Adrenal gland (tissue), 9 donors: ENCODE measurements at regions not wholly inside any gene's neighbourhood (a gene's known extent, or its start where the extent isn't known, plus 50 kb on each side); places are given as distances from the start of the nearest gene placed in this dataset.

Experiments
- DNase-seq, 7 donors: peaks; one replicate each; pipeline ENCODE4 v3.0.0-alpha.2; 2019 to 2020
- H3K27ac ChIP-seq, 5 donors: fragments of 200-600 bp; sonication (generic) in 4 of 5; 1 replicate in 3 of 5; 2 replicates in 2 of 5; pipeline versions ENCODE4 v1.5.1 to v1.8.0; 2016 to 2020; ENCODE audit warnings: mild to moderate bottlenecking in 1 of 5
- H3K27me3 ChIP-seq: fragments of 200-600 bp; 2 replicates; pipeline ENCODE4 v1.8.0; 2021
- H3K36me3 ChIP-seq, 2 donors: fragments of 200-600 bp; replicated peaks in 1 of 2; 1 replicate in 1 of 2; 2 replicates in 1 of 2; pipeline versions ENCODE4 v1.5.1 to v1.8.0; 2018 to 2022
- H3K4me1 ChIP-seq, 2 donors: fragments of 200-600 bp; replicated peaks in 1 of 2; 1 replicate in 1 of 2; 2 replicates in 1 of 2; pipeline versions ENCODE4 v1.5.1 to v1.8.0; 2018 to 2021
- H3K4me3 ChIP-seq, 4 donors: fragments of 200-600 bp; sonication (generic) in 3 of 4; one replicate each; pipeline ENCODE4 v1.5.1; 2016 to 2018
- H3K9me3 ChIP-seq, 3 donors: fragments of 200-600 bp; sonication (generic) in 1 of 3; replicated peaks in 1 of 3; 1 replicate in 2 of 3; 2 replicates in 1 of 3; pipeline versions ENCODE4 v1.5.1 to v1.8.0; 2016 to 2021
- POLR2A ChIP-seq, 2 donors: fragments of 450-650 bp; IDR thresholded peaks; one replicate each; pipeline ENCODE4 v1.6.1; 2017; ENCODE audit warnings: antibody characterized with exemption in 2 of 2, mild to moderate bottlenecking in 2 of 2, moderate library complexity in 1 of 2
- WGBS, 4 donors: extraction: QIAGEN DNeasy Blood & Tissue Kit in 2 of 4; methylation state at CpG; one replicate each; pipeline versions ENCODE4 v1.1.5 to v1.1.7; 2013 to 2017; 5-methylcytosine and 5-hydroxymethylcytosine counted together
- intact Hi-C, 2 donors: fragments of 100-400 bp; cut with DNase I; formaldehyde crosslinking; loops; one replicate each; pipeline versions ENCODE4 v1.14.1 to v1.15.0; 2022 to 2023
- TF ChIP-seq, protein P1 (sequence below), 6 experiments: fragments of 450-650 bp in 4 of 6; fragments of 200-600 bp in 2 of 6; sonication (generic) in 1 of 6; IDR thresholded peaks; 1 replicate in 5 of 6; 2 replicates in 1 of 6; pipeline versions ENCODE4 v1.5.1 to v1.8.0; 2016 to 2021; ENCODE audit warnings: antibody characterized with exemption in 6 of 6, mild to moderate bottlenecking in 2 of 6, moderate library complexity in 1 of 6
- donor health status: healthy with polysubstance abuse.
- donor health status: Bipolar disorder and iron deficiency.
- donor health status: DM: yes; HTN: yes; CAD: no.
- donor health status: DM: no; HTN: no; CAD: no.
- donor health status: DM: no; HTN: no; CAD: no.

DNA sequence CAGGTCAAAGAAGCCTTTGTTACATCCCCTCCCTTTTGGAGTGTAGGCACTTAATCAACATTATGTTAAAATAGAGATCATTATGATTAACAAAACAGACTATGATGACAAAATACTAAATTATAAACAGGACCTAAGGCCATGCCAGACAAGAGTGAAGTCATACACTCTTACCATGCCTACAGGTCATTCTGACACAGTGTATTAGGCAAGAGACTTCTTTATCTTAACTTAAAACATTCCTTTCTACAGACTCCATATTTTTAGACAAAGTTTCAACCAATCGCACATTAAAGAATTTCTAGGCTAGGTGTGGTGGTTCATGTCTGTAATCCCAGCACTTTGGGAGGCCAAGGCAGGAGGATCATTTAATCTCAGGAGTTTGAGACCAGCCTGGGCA is 128.6 kb upstream of the SLC34A2 start:
- 87 to 95% (median 94%) methylated on average over 1 of the region's 1 CpG for WGBS, 4 donors
- no peaks in the 10 kb centered on the region for H3K9me3 ChIP-seq
- no peak overlapping the region for H3K4me3 ChIP-seq
- intact Hi-C loops: no loop called here
- H3K27ac ChIP-seq: no peak overlapping the region
- TF ChIP-seq, protein P1, sequence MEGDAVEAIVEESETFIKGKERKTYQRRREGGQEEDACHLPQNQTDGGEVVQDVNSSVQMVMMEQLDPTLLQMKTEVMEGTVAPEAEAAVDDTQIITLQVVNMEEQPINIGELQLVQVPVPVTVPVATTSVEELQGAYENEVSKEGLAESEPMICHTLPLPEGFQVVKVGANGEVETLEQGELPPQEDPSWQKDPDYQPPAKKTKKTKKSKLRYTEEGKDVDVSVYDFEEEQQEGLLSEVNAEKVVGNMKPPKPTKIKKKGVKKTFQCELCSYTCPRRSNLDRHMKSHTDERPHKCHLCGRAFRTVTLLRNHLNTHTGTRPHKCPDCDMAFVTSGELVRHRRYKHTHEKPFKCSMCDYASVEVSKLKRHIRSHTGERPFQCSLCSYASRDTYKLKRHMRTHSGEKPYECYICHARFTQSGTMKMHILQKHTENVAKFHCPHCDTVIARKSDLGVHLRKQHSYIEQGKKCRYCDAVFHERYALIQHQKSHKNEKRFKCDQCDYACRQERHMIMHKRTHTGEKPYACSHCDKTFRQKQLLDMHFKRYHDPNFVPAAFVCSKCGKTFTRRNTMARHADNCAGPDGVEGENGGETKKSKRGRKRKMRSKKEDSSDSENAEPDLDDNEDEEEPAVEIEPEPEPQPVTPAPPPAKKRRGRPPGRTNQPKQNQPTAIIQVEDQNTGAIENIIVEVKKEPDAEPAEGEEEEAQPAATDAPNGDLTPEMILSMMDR (IDR thresholded peaks at IDR 0.05): no peak
- TF ChIP-seq POLR2A (IDR thresholded peaks at IDR 0.05): no peak
- DNase-seq: no peak
- peaks cover 0 to 6% of the 10 kb centered on the region in 2 donors for H3K4me1 ChIP-seq
- no peaks in the 10 kb centered on the region for H3K27me3 ChIP-seq
- H3K36me3 ChIP-seq: no peaks in the 10 kb centered on the region

DNA sequence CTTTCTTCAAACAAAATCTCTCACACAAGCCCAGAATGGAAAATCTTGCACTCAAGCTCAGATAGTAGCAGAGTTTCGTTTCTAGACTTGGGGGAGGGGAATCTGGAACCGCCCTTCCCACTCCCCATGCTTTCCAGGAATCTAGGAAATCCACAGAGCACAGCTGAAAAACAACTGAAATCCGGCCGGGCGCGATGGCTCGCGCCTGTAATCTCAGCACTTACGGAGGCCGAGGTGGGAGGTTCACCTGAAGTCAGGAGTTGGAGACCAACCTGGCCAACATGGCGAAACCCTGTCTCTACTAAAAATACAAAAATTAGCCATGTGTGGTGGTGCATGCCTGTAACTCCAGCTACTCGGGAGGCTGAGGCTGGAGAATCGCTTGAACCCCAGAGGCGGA is 127.3 kb upstream of the SLC34A2 start:
- TF ChIP-seq, protein P1 (IDR thresholded peaks at IDR 0.05): no peak
- TF ChIP-seq POLR2A (IDR thresholded peaks at IDR 0.05): no peak
- WGBS, 4 donors: 93 to 96% (median 95%) methylated on average over 14 of the region's 14 CpGs
- intact Hi-C loops: no loop called here
- H3K4me1 ChIP-seq: no peaks in the 10 kb centered on the region
- H3K27ac ChIP-seq: no peak overlapping the region
- H3K9me3 ChIP-seq: no peaks in the 10 kb centered on the region
- DNase-seq: no peak
- H3K4me3 ChIP-seq: no peak overlapping the region
- no peaks in the 10 kb centered on the region for H3K36me3 ChIP-seq
- no peaks in the 10 kb centered on the region for H3K27me3 ChIP-seq

DNA sequence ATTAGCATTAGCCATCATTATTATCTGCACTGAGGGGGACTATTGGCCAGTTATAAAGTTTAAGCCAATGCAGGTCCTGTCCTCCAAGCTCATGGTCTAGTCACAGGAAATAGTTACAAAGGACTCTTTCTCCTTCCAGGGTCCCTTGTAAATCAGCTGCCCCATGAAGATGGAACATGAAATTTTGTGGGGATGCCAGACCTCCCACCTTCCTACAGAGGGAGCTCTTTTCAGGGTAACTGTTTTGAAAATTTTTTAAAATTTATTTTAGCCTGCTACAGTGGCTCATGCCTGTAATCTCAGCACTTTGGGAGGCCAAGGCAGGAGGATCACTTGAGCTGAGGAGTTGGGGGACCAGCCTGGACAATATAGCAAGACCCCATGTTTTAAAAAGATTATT is 124.4 kb upstream of the SLC34A2 start:
- H3K4me1 ChIP-seq: no peaks in the 10 kb centered on the region
- no peaks in the 10 kb centered on the region for H3K36me3 ChIP-seq
- no peaks in the 10 kb centered on the region for H3K9me3 ChIP-seq
- H3K27me3 ChIP-seq: no peaks in the 10 kb centered on the region
- H3K27ac ChIP-seq: no peak overlapping the region
- no peak overlapping the region for H3K4me3 ChIP-seq
- DNase-seq: no peak
- intact Hi-C loops: no loop called here
- TF ChIP-seq POLR2A (IDR thresholded peaks at IDR 0.05): no peak
- TF ChIP-seq, protein P1 (IDR thresholded peaks at IDR 0.05): peak in 1 of 6 experiments; percentile 8

DNA sequence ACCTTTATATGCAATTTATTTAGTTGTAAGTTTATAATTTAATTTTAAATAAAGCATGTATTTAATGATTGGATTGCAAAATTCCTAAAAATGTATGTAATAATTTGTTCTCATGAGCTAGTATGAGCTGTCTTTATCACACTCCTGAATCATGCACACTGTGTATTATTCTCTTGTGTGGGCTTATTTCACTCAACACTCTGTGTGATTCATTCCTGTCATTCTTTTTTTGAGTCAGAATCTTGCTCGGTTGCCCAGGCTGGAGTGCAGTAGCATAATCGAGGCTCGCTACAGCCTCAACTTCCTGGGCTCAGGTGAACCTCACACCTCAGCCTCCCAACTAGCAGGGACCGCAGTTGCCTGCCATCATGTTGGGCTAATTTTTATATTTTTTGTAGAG is 123.1 kb upstream of the SLC34A2 start:
- WGBS, 4 donors: 84 to 93% (median 89%) methylated on average over 4 of the region's 4 CpGs
- TF ChIP-seq POLR2A (IDR thresholded peaks at IDR 0.05): no peak
- TF ChIP-seq, protein P1 (IDR thresholded peaks at IDR 0.05): no peak
- H3K4me3 ChIP-seq: no peak overlapping the region
- no peaks in the 10 kb centered on the region for H3K9me3 ChIP-seq
- H3K27ac ChIP-seq: no peak overlapping the region
- H3K36me3 ChIP-seq: no peaks in the 10 kb centered on the region
- intact Hi-C loops: no loop called here
- no peak for DNase-seq
- H3K27me3 ChIP-seq: no peaks in the 10 kb centered on the region
- no peaks in the 10 kb centered on the region for H3K4me1 ChIP-seq
